ENCODE measurements at regions not wholly inside any gene's neighbourhood (a gene's known extent, or its start where the extent isn't known, plus 50 kb on each side); places are given as distances from the start of the nearest gene placed in this dataset.

GRCh38 chr15:98419173-98419780, 229.1 kb upstream of the IGF1R start:
- Histone ChIP-seq H3K4me3 (no peak overlapping the region), H3K27me3 (peaks cover 43% of the 10 kb centered on the region), H3K4me1 (peaks cover 13% of the 10 kb centered on the region), H3K36me3 (no peaks in the 10 kb centered on the region), H3K9me3 (no peaks in the 10 kb centered on the region), H3K27ac (no peak overlapping the region)
- DNase-seq (ENCODE audit: low spot score in 2 of 2) = no peak
- WGBS = 71% methylated on average over 5 of the region's 5 CpGs
- TF ChIP-seq POLR2A (IDR thresholded peaks at IDR 0.05) = no peak
- TF ChIP-seq EP300 (IDR thresholded peaks at IDR 0.05) = no peak
- no peak for TF ChIP-seq POLR2AphosphoS5 (IDR thresholded peaks at IDR 0.05)
- TF ChIP-seq, protein P1, sequence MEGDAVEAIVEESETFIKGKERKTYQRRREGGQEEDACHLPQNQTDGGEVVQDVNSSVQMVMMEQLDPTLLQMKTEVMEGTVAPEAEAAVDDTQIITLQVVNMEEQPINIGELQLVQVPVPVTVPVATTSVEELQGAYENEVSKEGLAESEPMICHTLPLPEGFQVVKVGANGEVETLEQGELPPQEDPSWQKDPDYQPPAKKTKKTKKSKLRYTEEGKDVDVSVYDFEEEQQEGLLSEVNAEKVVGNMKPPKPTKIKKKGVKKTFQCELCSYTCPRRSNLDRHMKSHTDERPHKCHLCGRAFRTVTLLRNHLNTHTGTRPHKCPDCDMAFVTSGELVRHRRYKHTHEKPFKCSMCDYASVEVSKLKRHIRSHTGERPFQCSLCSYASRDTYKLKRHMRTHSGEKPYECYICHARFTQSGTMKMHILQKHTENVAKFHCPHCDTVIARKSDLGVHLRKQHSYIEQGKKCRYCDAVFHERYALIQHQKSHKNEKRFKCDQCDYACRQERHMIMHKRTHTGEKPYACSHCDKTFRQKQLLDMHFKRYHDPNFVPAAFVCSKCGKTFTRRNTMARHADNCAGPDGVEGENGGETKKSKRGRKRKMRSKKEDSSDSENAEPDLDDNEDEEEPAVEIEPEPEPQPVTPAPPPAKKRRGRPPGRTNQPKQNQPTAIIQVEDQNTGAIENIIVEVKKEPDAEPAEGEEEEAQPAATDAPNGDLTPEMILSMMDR (IDR thresholded peaks at IDR 0.05) = no peak

DNA sequence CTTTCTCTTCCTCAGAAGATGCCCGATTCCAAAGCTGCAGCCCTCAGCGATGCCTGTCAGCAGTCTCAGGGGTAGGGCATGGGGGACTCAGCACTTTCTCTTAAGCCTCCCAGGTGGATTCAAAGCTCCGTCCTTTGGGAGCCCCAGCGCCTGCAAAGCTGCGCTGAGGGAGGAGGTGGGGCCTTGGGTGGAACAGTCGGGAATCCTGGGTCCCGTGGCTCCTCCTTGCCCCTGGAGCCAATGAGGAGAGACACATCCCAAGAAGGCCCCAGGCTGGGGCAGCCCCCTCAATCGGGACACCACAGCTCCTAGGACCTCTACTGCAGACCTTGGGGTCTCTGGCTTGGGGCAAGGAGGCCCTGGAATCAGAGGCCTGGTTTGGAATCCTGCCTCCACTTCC, 227.5 kb upstream of the IGF1R start:
- TF ChIP-seq, protein P1 (IDR thresholded peaks at IDR 0.05) = no peak
- no peak for TF ChIP-seq POLR2AphosphoS5 (IDR thresholded peaks at IDR 0.05)
- TF ChIP-seq EP300 (IDR thresholded peaks at IDR 0.05) = no peak
- no peak for TF ChIP-seq POLR2A (IDR thresholded peaks at IDR 0.05)
- H3K36me3 ChIP-seq = no peaks in the 10 kb centered on the region
- H3K27ac ChIP-seq = no peak overlapping the region
- WGBS = 19% methylated on average over 5 of the region's 8 CpGs
- peaks cover 13% of the 10 kb centered on the region for H3K4me1 ChIP-seq
- H3K9me3 ChIP-seq = no peaks in the 10 kb centered on the region
- H3K4me3 ChIP-seq = peak overlapping the region; percentile 40
- DNase-seq (ENCODE audit: low spot score in 2 of 2) = no peak
- peaks cover 46% of the 10 kb centered on the region for H3K27me3 ChIP-seq

DNA sequence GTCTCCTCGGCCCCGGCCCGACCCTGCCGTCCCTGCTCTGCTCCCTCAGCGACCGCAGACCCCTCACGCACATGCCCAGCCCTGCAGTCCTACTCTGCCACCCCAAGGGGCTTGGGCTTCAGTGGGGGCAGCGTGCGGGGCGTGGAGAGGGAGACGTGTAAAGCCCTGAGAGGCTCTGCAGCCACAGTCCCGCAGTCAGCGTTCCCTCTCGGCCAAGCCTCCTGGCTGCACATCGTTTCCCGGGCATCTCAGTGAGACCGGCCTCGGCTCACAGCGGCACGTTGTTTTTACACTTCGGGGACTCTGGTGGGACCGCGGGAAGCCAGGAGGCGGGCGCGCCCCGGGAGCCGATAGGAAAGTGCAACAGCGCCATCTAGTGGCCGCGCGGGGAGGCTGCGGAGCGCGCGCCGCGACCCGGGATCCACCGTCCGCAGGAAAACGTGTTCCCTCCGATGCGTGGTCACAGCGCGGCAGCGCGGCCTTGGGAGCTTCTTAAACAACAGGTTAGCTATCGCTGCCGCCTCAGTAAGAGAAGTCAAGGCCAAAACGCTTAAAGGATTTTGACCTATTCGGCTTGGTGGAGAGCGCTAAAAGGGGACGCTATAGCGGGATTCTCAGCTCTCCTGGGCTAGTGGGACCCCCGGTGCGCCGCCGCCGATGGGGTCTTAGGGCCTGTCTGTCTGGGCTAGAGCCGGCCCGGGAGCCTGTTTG, 226.8 kb upstream of the IGF1R start:
- 0% methylated on average over 1 of the region's 62 CpGs for WGBS
- Histone ChIP-seq H3K9me3 (no peaks in the 10 kb centered on the region), H3K27me3 (peaks cover 50% of the 10 kb centered on the region), H3K4me3 (peak overlapping the region; percentile 40), H3K4me1 (peaks cover 13% of the 10 kb centered on the region), H3K27ac (no peak overlapping the region), H3K36me3 (no peaks in the 10 kb centered on the region)
- no peak for TF ChIP-seq EP300 (IDR thresholded peaks at IDR 0.05)
- TF ChIP-seq, protein P1 (IDR thresholded peaks at IDR 0.05) = peak; percentile 90 to 99
- peak in 1 of 2 donors; percentile 76 for DNase-seq (ENCODE audit: low spot score in 2 of 2)

- TF ChIP-seq, protein P1 (IDR thresholded peaks at IDR 0.05) = no peak
- no peak for TF ChIP-seq EP300 (IDR thresholded peaks at IDR 0.05)
- Histone ChIP-seq H3K27me3 (peaks cover 52% of the 10 kb centered on the region), H3K27ac (no peak overlapping the region), H3K9me3 (no peaks in the 10 kb centered on the region), H3K4me1 (peaks cover 13% of the 10 kb centered on the region), H3K36me3 (no peaks in the 10 kb centered on the region), H3K4me3 (no peak overlapping the region)
- 18% methylated on average over 13 of the region's 13 CpGs for WGBS
- no peak for DNase-seq (ENCODE audit: low spot score in 2 of 2)
Measured at GRCh38 chr15:98422130-98422478, 226.2 kb upstream of the IGF1R start.

GRCh38 chr15:98425173-98425572, 223.2 kb upstream of the IGF1R start:
- WGBS = 75% methylated on average over 11 of the region's 11 CpGs
- TF ChIP-seq, protein P1 (IDR thresholded peaks at IDR 0.05) = no peak
- TF ChIP-seq POLR2A (IDR thresholded peaks at IDR 0.05) = no peak
- no peak for TF ChIP-seq POLR2AphosphoS5 (IDR thresholded peaks at IDR 0.05)
- no peak for TF ChIP-seq EP300 (IDR thresholded peaks at IDR 0.05)
- Histone ChIP-seq H3K9me3 (no peaks in the 10 kb centered on the region), H3K4me1 (peaks cover 26% of the 10 kb centered on the region), H3K27me3 (peaks cover 52% of the 10 kb centered on the region), H3K36me3 (no peaks in the 10 kb centered on the region), H3K27ac (no peak overlapping the region), H3K4me3 (no peak overlapping the region)
- no peak for DNase-seq (ENCODE audit: low spot score in 2 of 2)

All from suprapubic skin (tissue), 4 donors.